ENCODE measurements at regions not wholly inside any gene's neighbourhood (a gene's known extent, or its start where the extent isn't known, plus 50 kb on each side); places are given as distances from the start of the nearest gene placed in this dataset.

DNA sequence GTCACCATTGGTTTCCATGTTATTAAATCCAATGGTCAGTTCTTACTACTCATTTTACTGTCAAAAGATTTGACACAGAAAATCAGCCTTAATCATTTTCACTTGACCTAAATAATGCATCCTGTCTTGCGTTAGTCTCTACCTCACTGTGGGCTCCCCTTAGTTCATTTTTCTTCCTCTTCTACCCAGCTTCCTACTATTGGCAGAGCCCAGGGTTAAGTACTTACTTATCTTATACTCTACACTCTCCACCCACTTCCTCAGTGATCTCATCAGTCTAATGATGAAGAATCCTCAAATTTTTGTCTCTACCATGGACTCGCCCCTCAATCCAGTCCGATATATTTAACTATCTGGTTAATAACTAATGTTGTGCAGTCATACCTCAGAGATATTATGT, 735.9 kb downstream of the KCNT2 start:
- H3K27me3 Mint-ChIP-seq (ENCODE audit: insufficient read depth): no peaks in the 10 kb centered on the region
- H3K4me3 Mint-ChIP-seq: no peak overlapping the region
- Histone ChIP-seq H3K9me3 (ENCODE audit: control insufficient read depth, low read length) (peaks cover 4% of the 10 kb centered on the region), H3K27me3 (ENCODE audit: control insufficient read depth, insufficient read depth, low read length, poor library complexity, severe bottlenecking) (no peaks in the 10 kb centered on the region), H3K9ac (ENCODE audit: extremely low read depth, low read length, poor library complexity, severe bottlenecking) (no peak overlapping the region), H3K4me1 (ENCODE audit: control insufficient read depth, insufficient read depth, low read length) (no peaks in the 10 kb centered on the region), H3K4me3 (ENCODE audit: low read length) (no peak overlapping the region), H3K27ac (ENCODE audit: low read depth, low read length) (no peak overlapping the region), H3K36me3 (ENCODE audit: control insufficient read depth, insufficient read depth, low read length) (no peaks in the 10 kb centered on the region)
- H3K4me1 Mint-ChIP-seq: no peaks in the 10 kb centered on the region
- 95 to 97% methylated on average over 2 to 3 of the region's 3 CpGs for WGBS, 2 experiments (ENCODE audit: insufficient coverage in 1 of 2, insufficient read length in 1 of 2)
- TF ChIP-seq, protein P1, sequence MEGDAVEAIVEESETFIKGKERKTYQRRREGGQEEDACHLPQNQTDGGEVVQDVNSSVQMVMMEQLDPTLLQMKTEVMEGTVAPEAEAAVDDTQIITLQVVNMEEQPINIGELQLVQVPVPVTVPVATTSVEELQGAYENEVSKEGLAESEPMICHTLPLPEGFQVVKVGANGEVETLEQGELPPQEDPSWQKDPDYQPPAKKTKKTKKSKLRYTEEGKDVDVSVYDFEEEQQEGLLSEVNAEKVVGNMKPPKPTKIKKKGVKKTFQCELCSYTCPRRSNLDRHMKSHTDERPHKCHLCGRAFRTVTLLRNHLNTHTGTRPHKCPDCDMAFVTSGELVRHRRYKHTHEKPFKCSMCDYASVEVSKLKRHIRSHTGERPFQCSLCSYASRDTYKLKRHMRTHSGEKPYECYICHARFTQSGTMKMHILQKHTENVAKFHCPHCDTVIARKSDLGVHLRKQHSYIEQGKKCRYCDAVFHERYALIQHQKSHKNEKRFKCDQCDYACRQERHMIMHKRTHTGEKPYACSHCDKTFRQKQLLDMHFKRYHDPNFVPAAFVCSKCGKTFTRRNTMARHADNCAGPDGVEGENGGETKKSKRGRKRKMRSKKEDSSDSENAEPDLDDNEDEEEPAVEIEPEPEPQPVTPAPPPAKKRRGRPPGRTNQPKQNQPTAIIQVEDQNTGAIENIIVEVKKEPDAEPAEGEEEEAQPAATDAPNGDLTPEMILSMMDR (conservative IDR thresholded peaks at IDR 0.05): no peak
- no peak for DNase-seq
- H3K36me3 Mint-ChIP-seq (ENCODE audit: low read depth): no peaks in the 10 kb centered on the region
- peaks cover 2% of the 10 kb centered on the region for H3K9me3 Mint-ChIP-seq
- no peak overlapping the region for H3K27ac Mint-ChIP-seq

DNA sequence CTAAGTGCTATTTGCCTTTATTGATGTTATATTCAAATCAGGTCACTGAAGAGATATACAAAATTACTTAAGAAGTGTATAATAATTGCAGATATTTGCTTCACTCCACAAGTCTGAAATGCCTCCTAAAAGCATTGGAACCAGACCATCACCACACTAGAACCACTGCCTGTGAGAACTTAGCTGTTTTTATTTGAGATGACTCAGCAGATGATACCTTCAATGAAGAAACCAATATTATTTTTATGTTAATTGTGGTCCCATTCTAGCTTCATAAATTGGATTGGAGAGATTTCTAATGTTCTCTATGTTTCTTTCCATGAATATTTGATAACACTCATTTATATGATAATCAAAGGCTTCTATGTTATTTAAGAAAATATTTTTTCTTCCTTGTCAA, 740.6 kb downstream of the KCNT2 start:
- Mint-ChIP-seq H3K4me3 (no peak overlapping the region), H3K9me3 (peaks cover 2% of the 10 kb centered on the region), H3K27ac (no peak overlapping the region), H3K4me1 (peaks cover 2% of the 10 kb centered on the region), H3K27me3 (ENCODE audit: insufficient read depth) (no peaks in the 10 kb centered on the region), H3K36me3 (ENCODE audit: low read depth) (no peaks in the 10 kb centered on the region)
- TF ChIP-seq, protein P1 (conservative IDR thresholded peaks at IDR 0.05): no peak
- Histone ChIP-seq H3K9me3 (ENCODE audit: control insufficient read depth, low read length) (no peaks in the 10 kb centered on the region), H3K36me3 (ENCODE audit: control insufficient read depth, insufficient read depth, low read length) (no peaks in the 10 kb centered on the region), H3K4me1 (ENCODE audit: control insufficient read depth, insufficient read depth, low read length) (no peaks in the 10 kb centered on the region), H3K27me3 (ENCODE audit: control insufficient read depth, insufficient read depth, low read length, poor library complexity, severe bottlenecking) (no peaks in the 10 kb centered on the region), H3K9ac (ENCODE audit: extremely low read depth, low read length, poor library complexity, severe bottlenecking) (no peak overlapping the region), H3K4me3 (ENCODE audit: low read length) (no peak overlapping the region), H3K27ac (ENCODE audit: low read depth, low read length) (no peak overlapping the region)
- DNase-seq: no peak

DNA sequence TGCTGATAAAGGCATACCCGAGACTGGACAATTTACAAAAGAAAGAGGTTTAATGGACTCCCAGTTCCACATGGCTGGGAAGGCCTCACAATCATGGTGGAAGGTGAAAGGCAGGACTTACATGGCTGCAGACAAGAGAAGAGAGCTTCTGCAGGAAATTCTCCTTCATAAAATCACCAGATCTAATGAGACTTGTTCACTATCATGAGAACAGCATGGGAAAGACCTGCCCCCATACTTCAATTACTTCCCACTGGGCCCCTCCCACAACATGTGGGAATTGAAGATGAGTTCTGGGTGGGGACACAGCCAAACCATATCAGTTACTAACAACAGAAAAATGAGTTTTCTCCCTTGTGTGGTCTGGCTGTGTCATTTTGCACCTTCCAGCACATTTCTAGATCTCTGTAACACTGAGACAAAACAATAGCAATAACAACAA, 741.4 kb downstream of the KCNT2 start:
- TF ChIP-seq, protein P1 (conservative IDR thresholded peaks at IDR 0.05): no peak
- peaks cover 2% of the 10 kb centered on the region for H3K4me1 Mint-ChIP-seq
- H3K4me3 ChIP-seq (ENCODE audit: low read length): no peak overlapping the region
- H3K36me3 ChIP-seq (ENCODE audit: control insufficient read depth, insufficient read depth, low read length): no peaks in the 10 kb centered on the region
- peak; percentile 19 for DNase-seq
- H3K4me1 ChIP-seq (ENCODE audit: control insufficient read depth, insufficient read depth, low read length): no peaks in the 10 kb centered on the region
- H3K9ac ChIP-seq (ENCODE audit: extremely low read depth, low read length, poor library complexity, severe bottlenecking): no peak overlapping the region
- WGBS, 2 experiments (ENCODE audit: insufficient coverage in 1 of 2, insufficient read length in 1 of 2): 93 to 100% methylated on average over 1 of the region's 1 CpG
- no peak overlapping the region for H3K27ac ChIP-seq (ENCODE audit: low read depth, low read length)
- no peaks in the 10 kb centered on the region for H3K9me3 ChIP-seq (ENCODE audit: control insufficient read depth, low read length)
- no peaks in the 10 kb centered on the region for H3K27me3 ChIP-seq (ENCODE audit: control insufficient read depth, insufficient read depth, low read length, poor library complexity, severe bottlenecking)
- H3K27ac Mint-ChIP-seq: no peak overlapping the region
- H3K36me3 Mint-ChIP-seq (ENCODE audit: low read depth): no peaks in the 10 kb centered on the region
- H3K4me3 Mint-ChIP-seq: no peak overlapping the region
- no peaks in the 10 kb centered on the region for H3K27me3 Mint-ChIP-seq (ENCODE audit: insufficient read depth)
- H3K9me3 Mint-ChIP-seq: peaks cover 2% of the 10 kb centered on the region
